GM12873 (cell line): ENCODE measurements at regions not wholly inside any gene's neighbourhood (a gene's known extent, or its start where the extent isn't known, plus 50 kb on each side); places are given as distances from the start of the nearest gene placed in this dataset.

Experiments used
- CTCF ChIP-seq: IDR thresholded peaks from 2 replicates; pipeline ENCODE4 v1.5.1; 2012; ENCODE audit warnings: low read depth, mild to moderate bottlenecking, moderate library complexity, low read length, control low read depth; ENCODE audit not compliant: insufficient read depth; ENCODE audit errors: missing control alignments

GRCh38 chr12:88648625-88649024 lies 68.4 kb upstream of the KITLG start:
- TF ChIP-seq CTCF: no peak

- no peak for TF ChIP-seq CTCF
Observed at GRCh38 chr12:88646824-88647223, 66.6 kb upstream of the KITLG start.

GRCh38 chr12:88645816-88646215 lies 65.5 kb upstream of the KITLG start:
- TF ChIP-seq CTCF: no peak

- TF ChIP-seq CTCF: no peak
Observed at GRCh38 chr12:88644946-88645702, 64.9 kb upstream of the KITLG start.

GRCh38 chr12:88643685-88644084 lies 63.4 kb upstream of the KITLG start:
- no peak for TF ChIP-seq CTCF

- TF ChIP-seq CTCF: no peak
Observed at GRCh38 chr12:88642675-88643431, 62.6 kb upstream of the KITLG start.

- TF ChIP-seq CTCF: no peak
Observed at GRCh38 chr12:88638966-88639760, 58.9 kb upstream of the KITLG start.
